Fibroblast of lung (primary cell): ENCODE measurements at regions not wholly inside any gene's neighbourhood (a gene's known extent, or its start where the extent isn't known, plus 50 kb on each side); places are given as distances from the start of the nearest gene placed in this dataset.

ENCODE experiments used
- EZH2 ChIP-seq: IDR thresholded peaks from 2 replicates; pipeline ENCODE4 v1.5.1; 2012; ENCODE audit warnings: low read length, control low read depth, mild to moderate bottlenecking; ENCODE audit errors: missing control alignments
- TF ChIP-seq, protein P1 (sequence below), 2 donors: IDR thresholded peaks in 1 of 2; conservative IDR thresholded peaks in 1 of 2; 1 replicate in 1 of 2; 2 replicates in 1 of 2; pipeline ENCODE4 v1.5.1; 2011 to 2012; ENCODE audit warnings: low read length in 2 of 2, control low read depth in 1 of 2, inconsistent platforms in 1 of 2, low read depth in 1 of 2, mild to moderate bottlenecking in 1 of 2

DNA sequence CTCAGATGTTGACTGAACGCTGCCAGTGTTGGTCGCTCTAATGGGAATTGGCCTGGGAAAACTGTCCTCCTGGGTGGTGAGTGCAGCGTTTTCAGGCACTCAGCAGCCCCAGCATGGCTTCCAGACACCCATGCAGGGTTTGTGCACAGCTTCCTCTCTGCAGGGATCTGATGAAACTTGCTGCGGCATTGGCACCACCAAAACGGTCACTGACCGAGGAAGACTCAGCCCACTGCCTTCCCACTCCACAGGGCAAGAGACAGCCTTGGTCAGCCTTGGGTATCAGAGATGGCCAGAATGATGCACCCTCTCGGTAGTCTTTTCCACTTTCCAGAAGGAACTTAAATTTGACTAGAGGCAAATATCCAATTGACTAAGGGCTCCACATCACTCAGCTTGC lies 398.9 kb downstream of the IRS2 start:
- TF ChIP-seq, protein P1, sequence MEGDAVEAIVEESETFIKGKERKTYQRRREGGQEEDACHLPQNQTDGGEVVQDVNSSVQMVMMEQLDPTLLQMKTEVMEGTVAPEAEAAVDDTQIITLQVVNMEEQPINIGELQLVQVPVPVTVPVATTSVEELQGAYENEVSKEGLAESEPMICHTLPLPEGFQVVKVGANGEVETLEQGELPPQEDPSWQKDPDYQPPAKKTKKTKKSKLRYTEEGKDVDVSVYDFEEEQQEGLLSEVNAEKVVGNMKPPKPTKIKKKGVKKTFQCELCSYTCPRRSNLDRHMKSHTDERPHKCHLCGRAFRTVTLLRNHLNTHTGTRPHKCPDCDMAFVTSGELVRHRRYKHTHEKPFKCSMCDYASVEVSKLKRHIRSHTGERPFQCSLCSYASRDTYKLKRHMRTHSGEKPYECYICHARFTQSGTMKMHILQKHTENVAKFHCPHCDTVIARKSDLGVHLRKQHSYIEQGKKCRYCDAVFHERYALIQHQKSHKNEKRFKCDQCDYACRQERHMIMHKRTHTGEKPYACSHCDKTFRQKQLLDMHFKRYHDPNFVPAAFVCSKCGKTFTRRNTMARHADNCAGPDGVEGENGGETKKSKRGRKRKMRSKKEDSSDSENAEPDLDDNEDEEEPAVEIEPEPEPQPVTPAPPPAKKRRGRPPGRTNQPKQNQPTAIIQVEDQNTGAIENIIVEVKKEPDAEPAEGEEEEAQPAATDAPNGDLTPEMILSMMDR (conservative IDR thresholded peaks at IDR 0.05 in 1 of 2, IDR thresholded peaks at IDR 0.05 in 1 of 2; ENCODE audit: low read depth in 1 of 2, low read length in 2 of 2) = no peak
- no peak for TF ChIP-seq EZH2
